HCT116 (cell line): ENCODE measurements at regions not wholly inside any gene's neighbourhood (a gene's known extent, or its start where the extent isn't known, plus 50 kb on each side); places are given as distances from the start of the nearest gene placed in this dataset.
"Not testable (repeated sequence)": the region's sequence is repeated elsewhere in the genome, so short reads cannot be mapped to it uniquely, and the experiment has no call there.

Experiments
- ATAC-seq: fragments of 200-7000 bp; cut with Tn5 transposase; 2 replicates; pipeline ENCODE4 v1.9.1; 2020; ENCODE audit warnings: mild to moderate bottlenecking, moderate library complexity
- BruUV-seq: library from RNA; stranded (reverse); fragments of 400-500 nt; replicated peaks from 2 replicates; lab custom pipeline; 2021; lab: Mats Ljungman, UMichigan
- CTCF ChIA-PET: fragments of 300-600 bp; sonication (Branson Sonifier 250); formaldehyde crosslinking; loops from one replicate; lab custom pipeline; 2021; ENCODE audit warnings: antibody characterized with exemption; lab: Charles Lee
- POLR2A ChIA-PET: fragments of 300-600, 350-600 bp; sonication (Branson Sonifier 250); formaldehyde crosslinking; loops from one replicate; lab custom pipeline; 2021; ENCODE audit warnings: antibody characterized with exemption; lab: Charles Lee
- RAD21 ChIA-PET, 2 experiments: fragments of 300-600 bp; sonication (Branson Sonifier 250); formaldehyde crosslinking; loops; one replicate each; lab custom pipeline; 2023; ENCODE audit warnings: low total read pairs in 2 of 2; ENCODE audit not compliant: uncharacterized antibody in 2 of 2, unreplicated experiment in 2 of 2, low non-redundant PET in 1 of 2; lab: Charles Lee
- DNase-seq: peaks from one replicate; pipeline ENCODE4 v3.0.0-alpha.2; 2010; ENCODE audit warnings: low read depth, low spot score
- H2AFZ ChIP-seq: fragments of 200-600 bp; shearing (Covaris generic), sonication (generic); 2 replicates; pipeline ENCODE4 v1.6.1; 2017; ENCODE audit warnings: low read depth, mixed run types, mixed read lengths, antibody characterized with exemption, low read length; ENCODE audit not compliant: poor library complexity, severe bottlenecking
- H3K27ac ChIP-seq: 2 replicates; pipeline ENCODE4 v1.5.1; 2012; ENCODE audit warnings: low read depth, low read length
- H3K27me3 ChIP-seq: fragments of 200-600 bp; sonication (generic); 2 replicates; pipeline ENCODE4 v1.6.1; 2016; ENCODE audit warnings: mixed run types, low read length, mixed read lengths; ENCODE audit not compliant: insufficient read depth
- H3K36me3 ChIP-seq, 2 experiments: fragments of 200-500 bp in 1 of 2; fragments of 200-600 bp in 1 of 2; sonication (Bioruptor generic) in 1 of 2; sonication (generic) in 1 of 2; 2 replicates each; pipeline versions ENCODE4 v1.5.1 to v1.6.1; 2014 to 2016; ENCODE audit warnings: low read length in 2 of 2, inconsistent platforms in 1 of 2, mixed read lengths in 1 of 2, mixed run types in 1 of 2; ENCODE audit not compliant: insufficient read depth in 2 of 2, control insufficient read depth in 1 of 2
- H3K4me1 ChIP-seq, 2 experiments: fragments of 200-600 bp in 1 of 2; sonication (generic) in 1 of 2; 2 replicates each; pipeline versions ENCODE4 v1.5.1 to v1.6.1; 2012 to 2017; ENCODE audit warnings: low read length in 2 of 2, inconsistent platforms in 1 of 2, mild to moderate bottlenecking in 1 of 2, mixed read lengths in 1 of 2, mixed run types in 1 of 2, moderate library complexity in 1 of 2; ENCODE audit not compliant: insufficient read depth in 2 of 2, control insufficient read depth in 1 of 2
- H3K4me2 ChIP-seq: fragments of 200-600 bp; sonication (generic); 2 replicates; pipeline ENCODE4 v1.6.1; 2017; ENCODE audit warnings: mixed run types, low read length, mixed read lengths
- H3K4me3 ChIP-seq, 2 experiments: fragments of 200-600 bp in 1 of 2; sonication (generic) in 1 of 2; replicated peaks in 1 of 2; 2 replicates each; pipeline ENCODE4 v1.5.1; 2011 to 2016; ENCODE audit warnings: low read length in 2 of 2, control low read depth in 1 of 2, low read depth in 1 of 2, mild to moderate bottlenecking in 1 of 2, mixed read lengths in 1 of 2, mixed run types in 1 of 2
- H3K79me2 ChIP-seq: fragments of 200-600 bp; sonication (generic); 2 replicates; pipeline ENCODE4 v1.6.1; 2017; ENCODE audit warnings: mild to moderate bottlenecking, mixed run types, low read length, moderate library complexity, mixed read lengths; ENCODE audit not compliant: insufficient read depth
- H3K9ac ChIP-seq: fragments of 200-600 bp; sonication (generic); 2 replicates; pipeline ENCODE4 v1.6.1; 2016; ENCODE audit warnings: low read length, mixed read lengths
- H3K9me2 ChIP-seq: fragments of 200-600 bp; sonication (generic), shearing (Covaris generic); 2 replicates; pipeline ENCODE4 v1.6.1; 2017; ENCODE audit warnings: mixed run types, mild to moderate bottlenecking, moderate library complexity; ENCODE audit not compliant: insufficient read depth
- H3K9me3 ChIP-seq, 2 experiments: fragments of 200-500 bp in 1 of 2; fragments of 200-600 bp in 1 of 2; sonication (Bioruptor generic) in 1 of 2; sonication (generic) in 1 of 2; 2 replicates each; pipeline ENCODE4 v1.6.1; 2014 to 2017; ENCODE audit warnings: low read length in 2 of 2, mixed read lengths in 2 of 2, inconsistent platforms in 1 of 2, low read depth in 1 of 2, mild to moderate bottlenecking in 1 of 2, mixed run types in 1 of 2, moderate library complexity in 1 of 2; ENCODE audit not compliant: control insufficient read depth in 1 of 2, insufficient read depth in 1 of 2
- H4K20me1 ChIP-seq: fragments of 200-600 bp; sonication (generic), shearing (Covaris generic); 2 replicates; pipeline ENCODE4 v1.6.1; 2017; ENCODE audit warnings: mixed run types, mild to moderate bottlenecking, moderate library complexity; ENCODE audit not compliant: insufficient read depth
- ELF1 ChIP-seq: IDR thresholded peaks from 2 replicates; pipeline ENCODE4 v1.6.1; 2012; ENCODE audit warnings: low read depth, borderline replicate concordance
- FOSL1 ChIP-seq: IDR thresholded peaks from 2 replicates; pipeline ENCODE4 v1.6.1; 2012; ENCODE audit warnings: low read depth
- JUND ChIP-seq: IDR thresholded peaks from 2 replicates; pipeline ENCODE4 v1.6.1; 2012
- REST ChIP-seq: IDR thresholded peaks from 2 replicates; pipeline ENCODE4 v1.6.1; 2012; ENCODE audit warnings: low read depth
- SIN3A ChIP-seq: IDR thresholded peaks from 2 replicates; pipeline ENCODE4 v1.6.1; 2012; ENCODE audit warnings: low read depth
- TCF7L2 ChIP-seq: IDR thresholded peaks from 2 replicates; pipeline ENCODE4 v1.7.0; 2011; ENCODE audit warnings: borderline replicate concordance, inconsistent platforms; ENCODE audit not compliant: insufficient read depth, insufficient read length; ENCODE audit errors: extremely low read depth
- ZFX ChIP-seq: fragments of 450-650 bp; IDR thresholded peaks from 2 replicates; pipeline ENCODE4 v1.6.1; 2017
- intact Hi-C: fragments of 100-400 bp; cut with micrococcal nuclease; formaldehyde crosslinking; loops from 2 replicates; pipeline ENCODE4 v1.10.0; 2022

GRCh38 chr15:84112025-84112424, 123.5 kb upstream of the GOLGA6L4 start:
- H3K9me2 ChIP-seq = no peaks in the 10 kb centered on the region; the same call in 1 of the 2 replicates
- no peaks in the 10 kb centered on the region for H3K79me2 ChIP-seq
- BruUV-seq = no TSS peak
- H3K9me3 ChIP-seq = no peaks in the 10 kb centered on the region
- DNase-seq = no peak
- no peak overlapping the region for H2AFZ ChIP-seq
- peak; percentile 60; the same call in 1 of the 2 replicates for ATAC-seq
- no peaks in the 10 kb centered on the region for H3K36me3 ChIP-seq
- no peak overlapping the region for H3K4me2 ChIP-seq
- peaks cover 4 to 10% of the 10 kb centered on the region in 2 experiments; a peak in 3 of 4 replicates for H3K4me1 ChIP-seq
- H4K20me1 ChIP-seq = no peaks in the 10 kb centered on the region
- TF ChIP-seq SIN3A (no peak), FOSL1 (peak; percentile 20; the same call in 1 of the 2 replicates)
- no peaks in the 10 kb centered on the region for H3K27me3 ChIP-seq
- H3K4me3 ChIP-seq = no peak overlapping the region
- intact Hi-C loops = no loop called here
- no peak overlapping the region for H3K27ac ChIP-seq
- no peak overlapping the region for H3K9ac ChIP-seq
- POLR2A ChIA-PET = no interaction called here
- CTCF ChIA-PET = interaction anchor here (1.1 kb wide), 1 partner anchor 31 kb away, joined by 4 read pairs; no protein-coding TSS in a partner anchor
- RAD21 ChIA-PET = interaction anchor here in 1 of 2 experiments (0.6 kb wide), 1 partner anchor 25 kb away, joined by 3 read pairs; no protein-coding TSS in a partner anchor

- H4K20me1 ChIP-seq = no peaks in the 10 kb centered on the region
- POLR2A ChIA-PET = no interaction called here
- H3K4me3 ChIP-seq = no peak overlapping the region
- intact Hi-C loops = no loop called here
- ATAC-seq = no peak
- TF ChIP-seq JUND (no peak), ZFX (no peak), ELF1 (no peak), TCF7L2 (no peak), REST (no peak)
- TF ChIP-seq, all 23 proteins: peak for 0
- Histone ChIP-seq H3K79me2 (no peaks in the 10 kb centered on the region), H3K9me2 (no peaks in the 10 kb centered on the region; the same call in 1 of the 2 replicates), H2AFZ (no peak overlapping the region), H3K9ac (no peak overlapping the region), H3K4me1 (peaks cover 4 to 10% of the 10 kb centered on the region in 2 experiments; a peak in 3 of 4 replicates), H3K27ac (no peak overlapping the region), H3K36me3 (no peaks in the 10 kb centered on the region), H3K9me3 (no peaks in the 10 kb centered on the region), H3K4me2 (no peak overlapping the region), H3K27me3 (no peaks in the 10 kb centered on the region)
- RAD21 ChIA-PET = no interaction called here
- no TSS peak for BruUV-seq
- CTCF ChIA-PET = no interaction called here
- no peak for DNase-seq
Measured at GRCh38 chr15:84113919-84114318, 121.7 kb upstream of the GOLGA6L4 start.

DNA sequence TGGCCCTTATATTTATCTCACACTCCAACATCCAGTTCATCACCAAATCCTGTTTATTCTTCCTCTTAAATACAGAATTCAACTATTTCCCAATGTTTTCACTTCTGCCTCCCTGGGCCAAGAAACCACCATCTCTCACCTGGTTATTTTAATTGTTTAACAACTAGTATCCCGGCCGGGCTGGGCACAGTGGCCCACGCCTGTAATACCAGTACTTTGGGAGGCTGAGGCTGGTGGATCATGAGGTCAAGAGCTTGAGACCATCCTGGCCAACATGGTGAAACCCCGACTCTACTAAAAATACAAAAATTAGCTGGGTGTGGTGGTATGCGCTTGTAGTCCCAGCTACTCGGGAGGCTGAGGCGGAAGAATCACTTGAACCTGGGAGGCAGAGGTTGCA, 120.9 kb upstream of the GOLGA6L4 start:
- H2AFZ ChIP-seq, H3K36me3 ChIP-seq, H3K4me1 ChIP-seq, H3K9ac ChIP-seq, H3K79me2 ChIP-seq, H3K9me3 ChIP-seq, H3K9me2 ChIP-seq, intact Hi-C loops, H3K4me3 ChIP-seq, H3K27ac ChIP-seq, CTCF ChIA-PET, DNase-seq, BruUV-seq, H4K20me1 ChIP-seq, H3K27me3 ChIP-seq, ATAC-seq, H3K4me2 ChIP-seq, POLR2A ChIA-PET, RAD21 ChIA-PET: not testable (repeated sequence)
